GM23248 (cell line): ENCODE measurements at regions not wholly inside any gene's neighbourhood (a gene's known extent, or its start where the extent isn't known, plus 50 kb on each side); places are given as distances from the start of the nearest gene placed in this dataset.
"Not testable (repeated sequence)": the region's sequence is repeated elsewhere in the genome, so short reads cannot be mapped to it uniquely, and the experiment has no call there.

Experiments used
- EZH2 ChIP-seq: fragments of 200-600 bp; sonication (generic); IDR thresholded peaks from 2 replicates; pipeline ENCODE4 v1.6.1; 2018; ENCODE audit warnings: antibody characterized with exemption, mild to moderate bottlenecking; ENCODE audit not compliant: insufficient read depth, poor library complexity, severe bottlenecking
- EZH2phosphoT487 ChIP-seq: fragments of 200-600 bp; sonication (generic); IDR thresholded peaks from 2 replicates; pipeline ENCODE4 v1.6.1; 2018; ENCODE audit warnings: antibody characterized with exemption, moderate library complexity, mild to moderate bottlenecking, low read depth; ENCODE audit not compliant: insufficient read depth

DNA sequence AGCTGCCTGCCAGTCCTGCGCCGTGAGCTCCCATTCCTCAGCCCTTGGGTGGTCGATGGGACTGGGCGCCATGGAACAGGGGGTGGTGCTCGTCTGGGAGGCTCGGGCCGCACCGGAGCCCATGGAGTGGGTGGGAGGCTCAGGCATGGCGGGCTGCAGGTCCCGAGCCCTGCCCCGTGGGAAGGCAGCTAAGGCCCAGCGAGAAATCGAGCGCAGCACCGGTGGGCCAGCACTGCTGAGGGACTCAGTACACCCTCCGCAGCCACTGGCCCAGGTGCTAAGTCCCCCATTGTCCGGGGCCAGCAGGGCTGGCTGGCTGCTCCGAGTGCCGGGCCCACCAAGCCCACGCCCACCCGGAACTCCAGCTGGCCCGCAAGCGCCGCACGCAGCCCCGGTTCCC is 501.0 kb upstream of the BRINP1 start:
- not testable (repeated sequence) for TF ChIP-seq EZH2phosphoT487, EZH2
